ENCODE measurements at regions not wholly inside any gene's neighbourhood (a gene's known extent, or its start where the extent isn't known, plus 50 kb on each side); places are given as distances from the start of the nearest gene placed in this dataset.

DNA sequence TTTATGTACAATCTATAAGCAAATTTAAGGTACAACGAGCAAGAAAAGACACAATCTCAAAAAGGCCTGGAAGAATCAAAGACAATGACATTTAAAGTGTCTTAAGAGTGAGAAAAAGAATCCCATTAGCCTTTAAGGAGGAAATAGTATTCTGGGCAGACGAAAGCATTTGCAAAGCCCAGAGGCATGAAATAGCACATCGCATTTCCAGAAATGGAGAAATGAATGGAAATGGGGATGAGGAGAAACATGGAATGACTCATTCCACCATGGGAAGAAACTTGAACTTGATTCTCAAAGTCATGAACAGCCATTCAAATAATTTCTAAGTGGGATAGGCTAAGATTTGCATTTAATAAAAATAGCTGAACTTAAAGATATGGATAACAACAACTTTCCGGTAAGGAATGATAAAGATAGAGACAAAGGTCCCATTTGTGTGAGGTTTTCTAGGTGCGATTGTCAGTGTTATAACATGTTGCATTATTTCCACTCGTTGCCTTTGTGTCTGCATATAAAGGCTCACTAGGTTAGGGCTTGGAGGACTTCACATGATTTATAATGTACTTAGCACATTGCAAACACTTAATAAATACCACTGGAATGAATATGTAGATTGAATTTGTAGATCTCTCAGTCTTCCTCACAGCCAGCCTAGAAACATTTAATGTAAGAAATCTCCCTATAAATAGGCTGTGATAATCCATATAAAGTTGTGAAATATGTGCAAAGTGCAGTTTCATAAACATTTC, 310.3 kb upstream of the KLF6 start:
- Histone ChIP-seq H3K9me3 (replicated peaks; ENCODE audit: control insufficient read depth, insufficient read depth, low read length) (no peaks in the 10 kb centered on the region), H3K36me3 (ENCODE audit: control insufficient read depth in 2 of 2, extremely low read depth in 1 of 2, insufficient read depth in 2 of 2, low read length in 2 of 2) (no peaks in the 10 kb centered on the region), H2AFZ (ENCODE audit: low read depth, low read length) (no peak overlapping the region), H3K4me2 (ENCODE audit: insufficient read depth, low read length) (no peak overlapping the region), H3K4me3 (replicated peaks in 1 of 3; ENCODE audit: insufficient read depth in 1 of 3, low read depth in 1 of 3, low read length in 3 of 3) (no peak overlapping the region), H4K20me1 (replicated peaks; ENCODE audit: control insufficient read depth, extremely low read depth, insufficient read depth, low read length) (no peaks in the 10 kb centered on the region), H3K27me3 (ENCODE audit: control insufficient read depth in 2 of 2, insufficient read depth in 2 of 2, low read length in 2 of 2) (no peaks in the 10 kb centered on the region), H3K9ac (replicated peaks; ENCODE audit: extremely low read depth, insufficient read depth, low read length) (no peak overlapping the region), H3K9me1 (replicated peaks; ENCODE audit: control insufficient read depth, extremely low read depth, insufficient read depth, low read length) (no peaks in the 10 kb centered on the region), H3K27ac (ENCODE audit: insufficient read depth, low read depth, low read length) (no peak overlapping the region), H3K4me1 (ENCODE audit: control insufficient read depth, extremely low read depth, insufficient read depth, low read length) (no peaks in the 10 kb centered on the region), H3K79me2 (ENCODE audit: control insufficient read depth, insufficient read depth, low read length) (no peaks in the 10 kb centered on the region)
- FAIRE-seq, result no peak
- BruUV-seq (replicated peaks), result no TSS peak
- dilution Hi-C loops (cut with MboI; ENCODE audit: extremely low pct_ligation_motif_present, low sequenced_read_pairs) (no loop called here), intact Hi-C loops (cut with micrococcal nuclease) (no loop called here)
- ChIA-PET CTCF (no interaction called here), POLR2A (no interaction called here)
- DNase-seq (ENCODE audit: low read depth, low spot score), result no peak
- no peak for TF ChIP-seq POLR2AphosphoS5 (IDR thresholded peaks at IDR 0.05; ENCODE audit: insufficient read depth, low read depth, low read length)
- TF ChIP-seq EZH2 (IDR thresholded peaks at IDR 0.05; ENCODE audit: borderline replicate concordance, low read depth, low read length, severe bottlenecking), result no peak

DNA sequence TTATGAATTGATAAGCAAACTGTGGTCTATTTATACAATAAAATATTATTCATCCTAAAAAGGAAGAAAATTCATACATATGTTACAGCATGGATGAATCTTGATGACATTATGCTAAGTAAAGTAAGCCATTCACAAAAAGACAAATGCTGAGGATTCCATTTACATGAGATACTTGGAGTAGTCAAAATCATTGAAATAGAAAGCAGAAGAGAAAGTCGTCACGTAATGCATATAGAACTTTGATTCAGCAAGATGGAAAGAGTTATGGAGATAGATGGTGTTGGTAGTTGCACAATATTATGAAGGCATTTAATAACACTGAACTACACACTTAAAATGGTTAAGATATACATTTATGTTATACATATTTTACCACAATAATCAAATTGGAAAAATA, 309.7 kb upstream of the KLF6 start:
- dilution Hi-C loops (cut with MboI; ENCODE audit: extremely low pct_ligation_motif_present, low sequenced_read_pairs), result no loop called here
- POLR2A ChIA-PET, result no interaction called here

More for the DNA sequence above, 309.7 kb upstream of the KLF6 start:
- H3K27me3 ChIP-seq (ENCODE audit: control insufficient read depth in 2 of 2, insufficient read depth in 2 of 2, low read length in 2 of 2), result no peaks in the 10 kb centered on the region
- no peak overlapping the region for H3K4me2 ChIP-seq (ENCODE audit: insufficient read depth, low read length)
- H3K9me3 ChIP-seq (replicated peaks; ENCODE audit: control insufficient read depth, insufficient read depth, low read length), result no peaks in the 10 kb centered on the region
- no peak overlapping the region for H3K9ac ChIP-seq (replicated peaks; ENCODE audit: extremely low read depth, insufficient read depth, low read length)
- CTCF ChIA-PET, result interaction anchor here (1.3 to 1.6 kb wide), 2 partner anchors 8 to 12 kb away, joined by 3 to 7 read pairs; no protein-coding TSS in a partner anchor
- intact Hi-C loops (cut with micrococcal nuclease), result no loop called here
- no peaks in the 10 kb centered on the region for H3K79me2 ChIP-seq (ENCODE audit: control insufficient read depth, insufficient read depth, low read length)
- H3K4me1 ChIP-seq (ENCODE audit: control insufficient read depth, extremely low read depth, insufficient read depth, low read length), result no peaks in the 10 kb centered on the region
- no peaks in the 10 kb centered on the region for H4K20me1 ChIP-seq (replicated peaks; ENCODE audit: control insufficient read depth, extremely low read depth, insufficient read depth, low read length)
- FAIRE-seq (no peak), DNase-seq (ENCODE audit: low read depth, low spot score) (no peak)
- no peaks in the 10 kb centered on the region for H3K36me3 ChIP-seq (ENCODE audit: control insufficient read depth in 2 of 2, extremely low read depth in 1 of 2, insufficient read depth in 2 of 2, low read length in 2 of 2)
- H2AFZ ChIP-seq (ENCODE audit: low read depth, low read length), result no peak overlapping the region
- no peak overlapping the region for H3K4me3 ChIP-seq (replicated peaks in 1 of 3; ENCODE audit: insufficient read depth in 1 of 3, low read depth in 1 of 3, low read length in 3 of 3)
- H3K27ac ChIP-seq (ENCODE audit: insufficient read depth, low read depth, low read length), result no peak overlapping the region
- TF ChIP-seq POLR2AphosphoS5 (IDR thresholded peaks at IDR 0.05; ENCODE audit: insufficient read depth, low read depth, low read length), result no peak
- no peak for TF ChIP-seq FOS (IDR thresholded peaks at IDR 0.05; ENCODE audit: borderline replicate concordance, insufficient read depth, low read length)
- TF ChIP-seq JUN (IDR thresholded peaks at IDR 0.05; ENCODE audit: borderline replicate concordance, insufficient read depth, insufficient read length, low read depth), result no peak
- TF ChIP-seq POLR2A (IDR thresholded peaks at IDR 0.05; ENCODE audit: low read depth, low read length), result no peak
- TF ChIP-seq, protein P1, sequence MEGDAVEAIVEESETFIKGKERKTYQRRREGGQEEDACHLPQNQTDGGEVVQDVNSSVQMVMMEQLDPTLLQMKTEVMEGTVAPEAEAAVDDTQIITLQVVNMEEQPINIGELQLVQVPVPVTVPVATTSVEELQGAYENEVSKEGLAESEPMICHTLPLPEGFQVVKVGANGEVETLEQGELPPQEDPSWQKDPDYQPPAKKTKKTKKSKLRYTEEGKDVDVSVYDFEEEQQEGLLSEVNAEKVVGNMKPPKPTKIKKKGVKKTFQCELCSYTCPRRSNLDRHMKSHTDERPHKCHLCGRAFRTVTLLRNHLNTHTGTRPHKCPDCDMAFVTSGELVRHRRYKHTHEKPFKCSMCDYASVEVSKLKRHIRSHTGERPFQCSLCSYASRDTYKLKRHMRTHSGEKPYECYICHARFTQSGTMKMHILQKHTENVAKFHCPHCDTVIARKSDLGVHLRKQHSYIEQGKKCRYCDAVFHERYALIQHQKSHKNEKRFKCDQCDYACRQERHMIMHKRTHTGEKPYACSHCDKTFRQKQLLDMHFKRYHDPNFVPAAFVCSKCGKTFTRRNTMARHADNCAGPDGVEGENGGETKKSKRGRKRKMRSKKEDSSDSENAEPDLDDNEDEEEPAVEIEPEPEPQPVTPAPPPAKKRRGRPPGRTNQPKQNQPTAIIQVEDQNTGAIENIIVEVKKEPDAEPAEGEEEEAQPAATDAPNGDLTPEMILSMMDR (IDR thresholded peaks at IDR 0.05; ENCODE audit: extremely low read depth in 1 of 2, insufficient read depth in 1 of 2, low read depth in 1 of 2, low read length in 2 of 2), result no peak
- no peak for TF ChIP-seq EZH2 (IDR thresholded peaks at IDR 0.05; ENCODE audit: borderline replicate concordance, low read depth, low read length, severe bottlenecking)
- TF ChIP-seq GATA2 (IDR thresholded peaks at IDR 0.05; ENCODE audit: insufficient read depth, insufficient read length, low read depth, low read length), result no peak
- TF ChIP-seq MYC (IDR thresholded peaks at IDR 0.05; ENCODE audit: low read depth, low read length), result no peak
- no peaks in the 10 kb centered on the region for H3K9me1 ChIP-seq (replicated peaks; ENCODE audit: control insufficient read depth, extremely low read depth, insufficient read depth, low read length)
- BruUV-seq (replicated peaks), result no TSS peak
